ENCODE measurements at regions not wholly inside any gene's neighbourhood (a gene's known extent, or its start where the extent isn't known, plus 50 kb on each side); places are given as distances from the start of the nearest gene placed in this dataset.

DNA sequence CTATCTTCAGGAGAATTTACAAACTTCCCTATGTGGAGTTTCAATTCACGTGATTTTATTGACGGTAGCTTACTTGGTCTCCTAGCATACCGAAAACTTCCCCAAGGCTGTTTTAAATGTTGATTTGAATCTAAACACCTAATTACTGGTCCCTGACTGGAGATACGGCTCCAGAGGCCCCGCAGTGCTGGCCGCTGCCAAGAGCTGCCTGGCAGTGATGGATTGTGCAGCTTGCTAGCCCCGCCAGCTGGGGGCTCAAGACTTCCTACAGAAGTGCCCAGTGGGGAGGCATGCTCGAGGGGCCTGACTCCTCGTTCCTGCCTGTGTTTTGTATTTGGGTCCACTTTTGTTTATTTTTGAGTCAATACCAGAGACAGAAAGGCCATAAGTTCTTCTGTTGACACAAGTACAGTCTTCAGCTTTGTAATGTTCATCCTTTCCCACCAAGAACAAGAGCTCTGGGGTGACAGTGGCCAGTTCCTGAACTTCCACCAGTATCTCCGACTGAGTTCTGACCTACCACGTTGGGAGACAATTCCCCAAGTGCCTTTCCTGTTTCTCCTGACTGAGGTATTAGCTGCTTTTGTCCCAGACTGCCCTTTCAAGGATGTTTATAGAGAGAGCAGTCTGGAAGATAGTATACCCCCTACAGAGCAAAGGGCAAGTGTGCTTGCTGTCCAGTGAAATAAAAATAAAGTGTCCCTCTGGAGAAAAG is 80.7 kb upstream of the CXCL12 start:
- no peak overlapping the region for H3K27ac Mint-ChIP-seq (ENCODE audit: low read depth)
- no peak overlapping the region for H3K4me3 Mint-ChIP-seq
- no peaks in the 10 kb centered on the region for H3K4me1 Mint-ChIP-seq
- peaks cover 26% of the 10 kb centered on the region for H3K27me3 Mint-ChIP-seq
- H3K9me3 Mint-ChIP-seq = peaks cover 7% of the 10 kb centered on the region
- no peak for ATAC-seq (replicated peaks; ENCODE audit: extremely low read depth, poor library complexity, severe bottlenecking)
- no peak for DNase-seq (ENCODE audit: low spot score in 2 of 2)
- peaks cover 2% of the 10 kb centered on the region for H3K36me3 Mint-ChIP-seq (ENCODE audit: insufficient read depth)

GRCh38 chr10:44466236-44466635 is 81.3 kb upstream of the CXCL12 start:
- Mint-ChIP-seq H3K27me3 (peaks cover 26% of the 10 kb centered on the region), H3K36me3 (ENCODE audit: insufficient read depth) (peaks cover 2% of the 10 kb centered on the region), H3K4me3 (no peak overlapping the region), H3K27ac (ENCODE audit: low read depth) (no peak overlapping the region), H3K9me3 (peaks cover 7% of the 10 kb centered on the region), H3K4me1 (no peaks in the 10 kb centered on the region)
- DNase-seq (ENCODE audit: low spot score in 2 of 2) = no peak
- ATAC-seq (replicated peaks; ENCODE audit: extremely low read depth, poor library complexity, severe bottlenecking) = no peak

DNA sequence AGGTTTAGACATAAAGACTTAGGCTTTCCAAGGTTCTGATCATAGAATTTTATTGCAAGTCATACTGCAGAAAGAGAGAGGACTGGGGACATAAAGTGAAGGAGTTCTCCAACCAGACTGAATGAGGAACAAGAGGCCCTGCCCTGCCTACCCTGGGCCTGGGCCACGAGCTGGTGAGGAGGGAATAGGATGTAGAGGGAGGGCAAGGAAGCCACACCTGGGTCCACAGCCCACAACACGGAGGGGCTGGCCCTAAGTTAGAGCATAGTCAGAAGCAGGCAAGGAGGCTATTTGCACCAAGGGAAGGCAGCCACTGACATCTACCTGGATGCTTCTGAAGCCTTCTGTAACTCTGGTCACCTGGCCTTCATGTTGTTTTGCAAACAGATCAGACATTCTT is 82.2 kb upstream of the CXCL12 start:
- Mint-ChIP-seq H3K4me1 (no peaks in the 10 kb centered on the region), H3K9me3 (peaks cover 7% of the 10 kb centered on the region), H3K4me3 (no peak overlapping the region), H3K27ac (ENCODE audit: low read depth) (no peak overlapping the region), H3K36me3 (ENCODE audit: insufficient read depth) (peaks cover 2% of the 10 kb centered on the region), H3K27me3 (peaks cover 26% of the 10 kb centered on the region)
- no peak for DNase-seq (ENCODE audit: low spot score in 2 of 2)
- ATAC-seq (replicated peaks; ENCODE audit: extremely low read depth, poor library complexity, severe bottlenecking) = no peak

DNA sequence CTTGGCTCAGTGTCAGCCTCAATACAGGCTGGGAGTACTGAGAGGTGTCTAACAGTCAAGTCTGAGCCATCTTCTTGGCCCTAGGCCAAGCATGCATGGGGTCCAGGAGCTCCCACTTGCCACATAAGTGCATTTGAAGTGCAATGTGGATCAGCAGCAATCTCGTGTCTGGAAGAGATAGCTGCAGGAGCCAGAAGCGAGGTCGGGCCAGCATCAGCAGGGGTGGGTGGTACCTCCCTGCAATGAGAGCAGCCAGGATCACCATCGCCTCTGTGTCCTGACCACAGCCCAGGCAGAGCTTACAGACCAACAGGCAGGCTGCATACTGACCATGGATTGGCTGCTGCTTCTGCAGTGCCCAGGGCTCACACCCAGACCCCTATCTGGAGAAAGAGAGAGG is 83.0 kb upstream of the CXCL12 start:
- H3K4me1 Mint-ChIP-seq = no peaks in the 10 kb centered on the region
- no peak for ATAC-seq (replicated peaks; ENCODE audit: extremely low read depth, poor library complexity, severe bottlenecking)

GRCh38 chr10:44468525-44468924 is 83.6 kb upstream of the CXCL12 start:
- Mint-ChIP-seq H3K36me3 (ENCODE audit: insufficient read depth) (peaks cover 2% of the 10 kb centered on the region), H3K4me3 (no peak overlapping the region), H3K4me1 (no peaks in the 10 kb centered on the region), H3K9me3 (peaks cover 7% of the 10 kb centered on the region), H3K27ac (ENCODE audit: low read depth) (no peak overlapping the region), H3K27me3 (peaks cover 26% of the 10 kb centered on the region)
- DNase-seq (ENCODE audit: low spot score in 2 of 2) (no peak), ATAC-seq (replicated peaks; ENCODE audit: extremely low read depth, poor library complexity, severe bottlenecking) (no peak)

More for the DNA sequence above, 83.0 kb upstream of the CXCL12 start:
- Mint-ChIP-seq H3K4me3 (no peak overlapping the region), H3K36me3 (ENCODE audit: insufficient read depth) (peaks cover 2% of the 10 kb centered on the region), H3K27ac (ENCODE audit: low read depth) (no peak overlapping the region), H3K9me3 (peaks cover 7% of the 10 kb centered on the region), H3K27me3 (peaks cover 26% of the 10 kb centered on the region)
- no peak for DNase-seq (ENCODE audit: low spot score in 2 of 2)

- no peak for ATAC-seq (replicated peaks; ENCODE audit: extremely low read depth, poor library complexity, severe bottlenecking)
- Mint-ChIP-seq H3K27ac (ENCODE audit: low read depth) (no peak overlapping the region), H3K4me1 (no peaks in the 10 kb centered on the region), H3K36me3 (ENCODE audit: insufficient read depth) (peaks cover 2% of the 10 kb centered on the region), H3K4me3 (no peak overlapping the region), H3K27me3 (peaks cover 26% of the 10 kb centered on the region), H3K9me3 (peaks cover 7% of the 10 kb centered on the region)
- DNase-seq (ENCODE audit: low spot score in 2 of 2) = no peak
Measured at GRCh38 chr10:44468965-44469364, 84.1 kb upstream of the CXCL12 start.

DNA sequence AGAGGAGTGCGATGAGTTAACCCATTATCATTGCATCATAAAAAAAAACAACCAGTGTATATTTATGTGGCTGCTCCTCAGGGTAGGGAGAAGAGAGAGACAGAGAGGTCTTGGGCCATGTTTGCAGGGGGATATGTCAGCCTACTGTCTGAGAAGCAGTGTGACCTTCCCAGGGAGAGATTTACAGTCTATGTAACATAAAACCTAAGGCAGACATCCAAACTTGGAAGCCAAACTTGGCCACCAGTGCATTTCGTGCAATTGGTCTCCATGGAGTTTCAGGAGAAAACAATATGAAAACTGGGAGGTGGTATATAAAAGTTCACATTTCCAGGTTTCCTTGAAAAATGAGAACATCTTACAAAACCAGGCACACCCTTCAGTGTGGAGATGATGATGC is 85.9 kb upstream of the CXCL12 start:
- peaks cover 26% of the 10 kb centered on the region for H3K27me3 Mint-ChIP-seq
- H3K9me3 Mint-ChIP-seq = peaks cover 7% of the 10 kb centered on the region
- H3K27ac Mint-ChIP-seq (ENCODE audit: low read depth) = no peak overlapping the region
- H3K4me3 Mint-ChIP-seq = no peak overlapping the region
- DNase-seq (ENCODE audit: low spot score in 2 of 2) (no peak), ATAC-seq (replicated peaks; ENCODE audit: extremely low read depth, poor library complexity, severe bottlenecking) (no peak)
- no peaks in the 10 kb centered on the region for H3K4me1 Mint-ChIP-seq
- H3K36me3 Mint-ChIP-seq (ENCODE audit: insufficient read depth) = peaks cover 2% of the 10 kb centered on the region

DNA sequence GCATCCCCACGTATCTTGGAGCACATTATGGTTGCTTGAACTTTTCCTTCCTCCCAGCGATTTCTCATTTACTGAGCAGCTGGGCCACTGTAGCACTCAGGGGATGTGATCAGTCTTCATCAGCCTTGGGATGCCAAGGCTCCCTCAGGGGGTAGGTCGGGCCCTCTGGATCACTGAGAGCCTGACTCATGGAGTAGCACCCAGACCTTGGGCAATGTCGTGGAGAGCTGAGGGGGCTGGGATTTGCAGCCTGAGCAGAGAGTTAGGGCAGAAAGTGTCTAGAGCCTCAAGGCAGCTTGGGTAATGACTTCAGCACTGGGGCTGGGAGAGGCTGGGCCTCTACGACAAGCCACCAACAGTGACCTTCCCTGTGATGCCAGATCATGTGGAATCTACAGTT is 86.5 kb upstream of the CXCL12 start:
- ATAC-seq (replicated peaks; ENCODE audit: extremely low read depth, poor library complexity, severe bottlenecking) (no peak), DNase-seq (ENCODE audit: low spot score in 2 of 2) (no peak)
- Mint-ChIP-seq H3K4me1 (no peaks in the 10 kb centered on the region), H3K9me3 (peaks cover 7% of the 10 kb centered on the region), H3K27ac (ENCODE audit: low read depth) (no peak overlapping the region), H3K27me3 (peaks cover 22% of the 10 kb centered on the region), H3K4me3 (no peak overlapping the region), H3K36me3 (ENCODE audit: insufficient read depth) (peaks cover 2% of the 10 kb centered on the region)

DNA sequence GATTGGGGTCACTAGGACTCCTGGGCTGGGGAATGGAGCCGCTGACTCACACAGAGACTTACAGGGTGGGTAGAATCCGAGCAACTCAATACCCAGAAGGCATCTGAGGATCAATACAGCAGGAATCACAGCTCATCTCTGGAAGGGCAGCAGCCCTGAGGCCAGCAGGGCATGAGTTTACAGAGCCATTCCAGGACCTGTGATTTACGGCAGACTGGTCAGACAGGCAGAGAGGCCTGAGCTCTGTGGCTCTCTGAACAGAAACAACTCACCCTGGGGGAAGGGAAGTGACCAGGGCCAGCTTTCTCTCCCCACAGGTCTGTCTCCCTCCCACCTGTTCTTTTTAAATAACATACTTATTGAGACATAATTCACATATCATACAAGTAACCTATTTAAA is 88.2 kb upstream of the CXCL12 start:
- DNase-seq (ENCODE audit: low spot score in 2 of 2) = no peak
- ATAC-seq (replicated peaks; ENCODE audit: extremely low read depth, poor library complexity, severe bottlenecking) = no peak
- Mint-ChIP-seq H3K27me3 (peaks cover 11% of the 10 kb centered on the region), H3K4me1 (no peaks in the 10 kb centered on the region), H3K36me3 (ENCODE audit: insufficient read depth) (no peaks in the 10 kb centered on the region), H3K9me3 (peaks cover 7% of the 10 kb centered on the region), H3K27ac (ENCODE audit: low read depth) (no peak overlapping the region), H3K4me3 (no peak overlapping the region)

DNA sequence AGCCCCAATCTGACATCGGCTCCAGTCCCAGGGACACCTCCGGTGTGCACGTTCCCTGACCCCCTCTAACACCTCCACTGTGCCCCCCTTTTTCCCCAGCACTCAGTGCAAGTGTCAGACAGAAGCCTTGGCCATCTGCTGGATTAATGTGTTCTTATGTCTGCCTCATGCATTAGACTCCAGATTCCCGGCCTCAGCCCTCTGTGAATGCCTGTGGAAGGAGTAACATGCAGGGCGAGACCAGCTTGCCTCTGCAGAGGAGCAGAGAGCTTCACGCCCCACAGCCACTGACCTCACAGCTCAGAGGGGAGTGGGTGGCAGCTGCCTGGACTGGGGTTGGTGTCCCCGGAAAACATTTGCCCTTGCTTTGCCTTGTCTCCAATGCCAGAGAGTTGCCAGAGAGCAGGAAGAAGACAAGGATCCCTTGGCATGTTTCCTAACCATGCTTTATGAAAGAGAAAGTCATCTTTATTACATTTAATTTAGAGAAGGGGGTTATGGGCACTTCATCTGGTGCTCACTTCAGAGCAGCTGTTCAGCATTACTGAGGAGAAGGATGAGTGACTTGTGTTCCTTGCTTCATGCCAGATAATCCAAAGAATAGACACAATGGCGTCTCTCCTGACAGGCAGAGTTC is 91.6 kb upstream of the CXCL12 start:
- Mint-ChIP-seq H3K4me3 (no peak overlapping the region), H3K27ac (ENCODE audit: low read depth) (no peak overlapping the region), H3K27me3 (peaks cover 9% of the 10 kb centered on the region), H3K36me3 (ENCODE audit: insufficient read depth) (no peaks in the 10 kb centered on the region), H3K9me3 (peaks cover 10% of the 10 kb centered on the region), H3K4me1 (no peaks in the 10 kb centered on the region)
- DNase-seq (ENCODE audit: low spot score in 2 of 2) (no peak), ATAC-seq (replicated peaks; ENCODE audit: extremely low read depth, poor library complexity, severe bottlenecking) (no peak)

- no peak for DNase-seq (ENCODE audit: low spot score in 2 of 2)
- peaks cover 9% of the 10 kb centered on the region for H3K27me3 Mint-ChIP-seq
Measured at GRCh38 chr10:44477046-44477425, 92.1 kb upstream of the CXCL12 start.

DNA sequence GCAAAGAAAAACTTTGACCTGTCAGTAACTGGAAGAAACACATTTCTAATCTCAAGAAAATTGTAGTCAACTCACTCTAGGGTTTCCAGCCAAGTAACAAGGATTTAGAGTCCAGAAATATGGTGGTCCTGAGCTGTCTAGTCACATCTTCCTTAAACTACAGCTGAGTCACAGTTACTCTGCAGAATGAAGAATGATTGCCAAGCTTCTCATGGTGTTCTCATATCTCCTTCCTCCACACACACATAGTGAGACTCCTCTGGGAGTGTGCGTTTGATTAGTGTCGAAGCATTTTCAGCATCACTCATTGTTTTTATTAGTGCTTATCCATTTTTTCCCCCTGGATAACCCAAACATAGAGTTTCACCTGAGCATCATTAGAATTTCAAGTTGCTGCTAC is 93.1 kb upstream of the CXCL12 start:
- Mint-ChIP-seq H3K27me3 (peaks cover 9% of the 10 kb centered on the region), H3K27ac (ENCODE audit: low read depth) (no peak overlapping the region), H3K9me3 (peaks cover 12% of the 10 kb centered on the region), H3K36me3 (ENCODE audit: insufficient read depth) (no peaks in the 10 kb centered on the region), H3K4me3 (no peak overlapping the region), H3K4me1 (no peaks in the 10 kb centered on the region)
- ATAC-seq (replicated peaks; ENCODE audit: extremely low read depth, poor library complexity, severe bottlenecking) = no peak
- DNase-seq (ENCODE audit: low spot score in 2 of 2) = no peak

More at GRCh38 chr10:44477046-44477425, 92.1 kb upstream of the CXCL12 start:
- no peak overlapping the region for H3K4me3 Mint-ChIP-seq
- no peak for ATAC-seq (replicated peaks; ENCODE audit: extremely low read depth, poor library complexity, severe bottlenecking)
- peaks cover 12% of the 10 kb centered on the region for H3K9me3 Mint-ChIP-seq
- H3K4me1 Mint-ChIP-seq = no peaks in the 10 kb centered on the region
- H3K36me3 Mint-ChIP-seq (ENCODE audit: insufficient read depth) = no peaks in the 10 kb centered on the region
- no peak overlapping the region for H3K27ac Mint-ChIP-seq (ENCODE audit: low read depth)

Measured in central memory CD8-positive, alpha-beta T cell (primary cell).